Kidney (tissue), 13 donors: ENCODE measurements at regions not wholly inside any gene's neighbourhood (a gene's known extent, or its start where the extent isn't known, plus 50 kb on each side); places are given as distances from the start of the nearest gene placed in this dataset.
"Not testable (repeated sequence)": the region's sequence is repeated elsewhere in the genome, so short reads cannot be mapped to it uniquely, and the experiment has no call there.

Experiments
- DNase-seq, 5 donors: peaks; one replicate each; pipeline ENCODE4 v3.0.0-alpha.2; 2013 to 2020
- FAIRE-seq: peaks from 2 replicates; lab custom pipeline; 2012; peaks lifted over from hg19 to GRCh38; lab: Jason Lieb, UNC
- H3K27ac ChIP-seq, 2 donors: one replicate each; pipeline ENCODE4 v1.7.0; 2013; ENCODE audit warnings: low read depth in 2 of 2, low read length in 2 of 2, inconsistent platforms in 1 of 2
- H3K27me3 ChIP-seq: one replicate; pipeline ENCODE4 v1.7.1; 2013; ENCODE audit warnings: low read length, inconsistent platforms; ENCODE audit not compliant: control insufficient read depth, insufficient read depth
- H3K36me3 ChIP-seq, 3 donors: one replicate each; pipeline versions ENCODE4 v1.7.0 to v1.7.1; 2013; ENCODE audit warnings: low read length in 3 of 3, control low read depth in 1 of 3, inconsistent platforms in 1 of 3; ENCODE audit not compliant: insufficient read depth in 3 of 3, control insufficient read depth in 2 of 3
- H3K4me1 ChIP-seq, 3 donors: one replicate each; pipeline versions ENCODE4 v1.7.0 to v1.7.1; 2013; ENCODE audit warnings: low read length in 3 of 3, inconsistent platforms in 1 of 3, low read depth in 1 of 3; ENCODE audit not compliant: control insufficient read depth in 2 of 3, insufficient read depth in 2 of 3
- H3K4me3 ChIP-seq, 3 donors: one replicate each; pipeline versions ENCODE4 v1.7.0 to v1.8.1; 2013; ENCODE audit warnings: low read length in 3 of 3, control low read depth in 1 of 3, inconsistent platforms in 1 of 3
- H3K9ac ChIP-seq, 3 donors: one replicate each; pipeline versions ENCODE4 v1.7.0 to v1.7.1; 2013; ENCODE audit warnings: low read length in 3 of 3, control low read depth in 1 of 3, inconsistent platforms in 1 of 3
- H3K9me3 ChIP-seq, 3 donors: one replicate each; pipeline versions ENCODE4 v1.7.0 to v1.7.1; 2013; ENCODE audit warnings: low read length in 3 of 3, control low read depth in 1 of 3, inconsistent platforms in 1 of 3; ENCODE audit not compliant: control insufficient read depth in 2 of 3, insufficient read depth in 1 of 3
- CTCF ChIP-seq: IDR thresholded peaks from 3 replicates; pipeline ENCODE4 v1.5.1; 2012; ENCODE audit warnings: mild to moderate bottlenecking, moderate library complexity, borderline replicate concordance; ENCODE audit not compliant: insufficient read depth; ENCODE audit errors: extremely low read depth
- intact Hi-C: fragments of 100-400 bp; cut with DNase I; formaldehyde crosslinking; loops from one replicate; pipeline ENCODE4 v1.11.1; 2022
- donor health status: control.
- donor health status: control.
- donor health status: control.
- donor health status: control.
- donor health status: control.
- donor health status: DM: yes; HTN: yes; CAD: no.
- donor health status: Normal renal cell carcinoma (clear cell type).

GRCh38 chr3:162710332-162711112 lies 1213.9 kb downstream of the OTOL1 start:
- Histone ChIP-seq H3K27me3 (no peaks in the 10 kb centered on the region), H3K4me1 (no peaks in the 10 kb centered on the region), H3K4me3 (no peak overlapping the region), H3K27ac (no peak overlapping the region), H3K9me3 (no peaks in the 10 kb centered on the region), H3K9ac (no peak overlapping the region), H3K36me3 (no peaks in the 10 kb centered on the region)
- no peak for TF ChIP-seq CTCF
- no peak for FAIRE-seq
- intact Hi-C loops = no loop called here
- DNase-seq = peak in 1 of 5 donors; percentile 62

- H3K4me3 ChIP-seq, intact Hi-C loops, DNase-seq, H3K27me3 ChIP-seq, H3K9ac ChIP-seq, H3K27ac ChIP-seq, H3K36me3 ChIP-seq, H3K4me1 ChIP-seq, FAIRE-seq, H3K9me3 ChIP-seq: not testable (repeated sequence)
Observed at GRCh38 chr3:162717074-162717473, 1220.5 kb downstream of the OTOL1 start.

- no peak for DNase-seq
- Histone ChIP-seq H3K4me1 (no peaks in the 10 kb centered on the region), H3K4me3 (no peak overlapping the region), H3K9me3 (no peaks in the 10 kb centered on the region), H3K36me3 (no peaks in the 10 kb centered on the region), H3K27me3 (no peaks in the 10 kb centered on the region), H3K9ac (no peak overlapping the region), H3K27ac (no peak overlapping the region)
- intact Hi-C loops = no loop called here
- TF ChIP-seq CTCF = no peak
- no peak for FAIRE-seq
Observed at GRCh38 chr3:162718697-162719096, 1222.1 kb downstream of the OTOL1 start.

- H3K4me1 ChIP-seq = no peaks in the 10 kb centered on the region
- no peak overlapping the region for H3K4me3 ChIP-seq
- intact Hi-C loops = no loop called here
- no peak for FAIRE-seq
- H3K27ac ChIP-seq = no peak overlapping the region
- H3K9ac ChIP-seq = no peak overlapping the region
- peak in 2 of 5 donors; percentile 15 to 24 for DNase-seq
- no peak for TF ChIP-seq CTCF
- H3K9me3 ChIP-seq = no peaks in the 10 kb centered on the region
- no peaks in the 10 kb centered on the region for H3K36me3 ChIP-seq
- H3K27me3 ChIP-seq = no peaks in the 10 kb centered on the region
Observed at GRCh38 chr3:162719684-162720341, 1223.2 kb downstream of the OTOL1 start.
